HEK293 (cell line): ENCODE measurements at regions not wholly inside any gene's neighbourhood (a gene's known extent, or its start where the extent isn't known, plus 50 kb on each side); places are given as distances from the start of the nearest gene placed in this dataset.

Experiments
- CTCF ChIA-PET: fragments of 350-600 bp; formaldehyde crosslinking; extraction: SDS; loops from one replicate; lab custom pipeline; 2021; ENCODE audit warnings: antibody characterized with exemption; lab: Yijun Ruan, JAX
- POLR2A ChIA-PET: fragments of 300-600 bp; formaldehyde crosslinking; extraction: SDS; loops from one replicate; lab custom pipeline; 2020; ENCODE audit warnings: antibody characterized with exemption, inconsistent platforms; lab: Yijun Ruan, JAX
- H3K27ac ChIP-seq: fragments of 200-500 bp; sonication (Bioruptor generic); 2 replicates; pipeline ENCODE4 v1.5.1; 2014; ENCODE audit warnings: low read depth, low read length, control low read depth, inconsistent platforms; ENCODE audit errors: extremely low read depth
- H3K36me3 ChIP-seq, 2 experiments: fragments of 200-500 bp in 1 of 2; sonication (Bioruptor generic) in 1 of 2; 1 replicate in 1 of 2; 2 replicates in 1 of 2; pipeline ENCODE4 v1.5.1; 2014 to 2017; ENCODE audit warnings: inconsistent platforms in 2 of 2, low read length in 2 of 2; ENCODE audit not compliant: control insufficient read depth in 2 of 2, insufficient read depth in 1 of 2
- H3K4me1 ChIP-seq: fragments of 200-500 bp; sonication (Bioruptor generic); 2 replicates; pipeline ENCODE4 v1.5.1; 2014; ENCODE audit warnings: mild to moderate bottlenecking, low read length, inconsistent platforms; ENCODE audit not compliant: control insufficient read depth, insufficient read depth
- H3K4me3 ChIP-seq: 2 replicates; pipeline ENCODE4 v1.5.1; 2011; ENCODE audit warnings: low read depth, mild to moderate bottlenecking, control low read depth, low read length, moderate library complexity
- H3K9me3 ChIP-seq: fragments of 200-500 bp; sonication (Bioruptor generic); 2 replicates; pipeline ENCODE4 v1.5.1; 2014; ENCODE audit warnings: low read depth, low read length, inconsistent platforms; ENCODE audit not compliant: control insufficient read depth, insufficient read depth
- BCL11A ChIP-seq: fragments of 450-650 bp; formaldehyde crosslinking; IDR thresholded peaks from 2 replicates; pipeline ENCODE4 v1.5.1; 2016; ENCODE audit warnings: low read depth, missing biosample characterization, missing genetic modification characterization
- FEZF1 ChIP-seq: fragments of 450-650 bp; formaldehyde crosslinking; IDR thresholded peaks from 2 replicates; pipeline ENCODE4 v1.5.1; 2016; ENCODE audit warnings: missing biosample characterization, missing genetic modification characterization
- GFI1B ChIP-seq: fragments of 450-650 bp; formaldehyde crosslinking; IDR thresholded peaks from 2 replicates; pipeline ENCODE4 v1.5.1; 2016; ENCODE audit warnings: missing biosample characterization, missing genetic modification characterization
- GLI4 ChIP-seq: fragments of 450-650 bp; formaldehyde crosslinking; IDR thresholded peaks from 2 replicates; pipeline ENCODE4 v1.5.1; 2016; ENCODE audit warnings: missing biosample characterization, missing genetic modification characterization
- HOXC10 ChIP-seq: sonication (generic); formaldehyde crosslinking; IDR thresholded peaks from 2 replicates; pipeline ENCODE4 v1.8.1; 2023; ENCODE audit warnings: mild to moderate bottlenecking, missing genetic modification reagents
- PRDM1 ChIP-seq: fragments of 450-650 bp; formaldehyde crosslinking; IDR thresholded peaks from 2 replicates; pipeline ENCODE4; 2016; ENCODE audit warnings: missing biosample characterization, missing genetic modification characterization
- RBAK ChIP-seq: fragments of 450-650 bp; formaldehyde crosslinking; IDR thresholded peaks from 2 replicates; pipeline ENCODE4 v1.5.1; 2016; ENCODE audit warnings: missing biosample characterization, missing genetic modification characterization
- REPIN1 ChIP-seq: fragments of 450-650 bp; formaldehyde crosslinking; IDR thresholded peaks from 2 replicates; pipeline ENCODE4 v1.5.1; 2017; ENCODE audit warnings: missing biosample characterization, missing genetic modification characterization, low read depth
- SALL2 ChIP-seq: fragments of 450-650 bp; formaldehyde crosslinking; IDR thresholded peaks from 2 replicates; pipeline ENCODE4 v1.5.0; 2017; ENCODE audit warnings: missing biosample characterization, mild to moderate bottlenecking, missing genetic modification characterization, borderline replicate concordance
- SCRT1 ChIP-seq: fragments of 450-650 bp; formaldehyde crosslinking; IDR thresholded peaks from 2 replicates; pipeline ENCODE4 v1.5.1; 2016; ENCODE audit warnings: missing biosample characterization, missing genetic modification characterization, borderline replicate concordance
- ZFP69B ChIP-seq: fragments of 450-650 bp; formaldehyde crosslinking; IDR thresholded peaks from 2 replicates; pipeline ENCODE4 v1.5.1; 2016; ENCODE audit warnings: missing biosample characterization, missing genetic modification characterization
- ZNF169 ChIP-seq: fragments of 450-650 bp; formaldehyde crosslinking; IDR thresholded peaks from 2 replicates; pipeline ENCODE4 v1.5.1; 2016; ENCODE audit warnings: missing biosample characterization, missing genetic modification characterization
- ZNF19 ChIP-seq: fragments of 450-650 bp; formaldehyde crosslinking; IDR thresholded peaks from 2 replicates; pipeline ENCODE4; 2016; ENCODE audit warnings: missing biosample characterization, missing genetic modification characterization, low read depth
- ZNF2 ChIP-seq: fragments of 450-650 bp; formaldehyde crosslinking; IDR thresholded peaks from 2 replicates; pipeline ENCODE4 v1.5.1; 2016; ENCODE audit warnings: missing biosample characterization, missing genetic modification characterization
- ZNF211 ChIP-seq: fragments of 450-650 bp; formaldehyde crosslinking; IDR thresholded peaks from 2 replicates; pipeline ENCODE4 v1.5.1; 2016; ENCODE audit warnings: low read depth, missing biosample characterization, missing genetic modification characterization
- ZNF23 ChIP-seq: fragments of 450-650 bp; formaldehyde crosslinking; IDR thresholded peaks from 2 replicates; pipeline ENCODE4 v1.5.1; 2016; ENCODE audit warnings: missing biosample characterization, missing genetic modification characterization, borderline replicate concordance
- ZNF292 ChIP-seq: fragments of 450-650 bp; formaldehyde crosslinking; IDR thresholded peaks from 2 replicates; pipeline ENCODE4 v1.5.1; 2016; ENCODE audit warnings: low read depth, missing biosample characterization, missing genetic modification characterization, borderline replicate concordance
- ZNF501 ChIP-seq: fragments of 450-650 bp; formaldehyde crosslinking; IDR thresholded peaks from 2 replicates; pipeline ENCODE4 v1.5.1; 2016; ENCODE audit warnings: missing biosample characterization, missing genetic modification characterization
- ZNF514 ChIP-seq: fragments of 450-650 bp; formaldehyde crosslinking; IDR thresholded peaks from 2 replicates; pipeline ENCODE4 v1.5.1; 2016; ENCODE audit warnings: missing biosample characterization, missing genetic modification characterization
- ZNF670 ChIP-seq: fragments of 450-650 bp; formaldehyde crosslinking; IDR thresholded peaks from 2 replicates; pipeline ENCODE4 v1.5.1; 2016; ENCODE audit warnings: missing biosample characterization, missing genetic modification characterization, low read depth
- ZNF785 ChIP-seq: fragments of 450-650 bp; formaldehyde crosslinking; IDR thresholded peaks from 2 replicates; pipeline ENCODE4 v1.5.1; 2016; ENCODE audit warnings: missing biosample characterization, missing genetic modification characterization
- ZNF830 ChIP-seq: fragments of 450-650 bp; IDR thresholded peaks from 2 replicates; pipeline ENCODE4 v1.5.0; 2018; ENCODE audit warnings: missing biosample characterization, missing genetic modification characterization, low read depth, mild to moderate bottlenecking, moderate library complexity
- ZSCAN16 ChIP-seq: fragments of 450-650 bp; formaldehyde crosslinking; IDR thresholded peaks from 2 replicates; pipeline ENCODE4 v1.5.1; 2016; ENCODE audit warnings: missing biosample characterization, missing genetic modification characterization
- ZXDB ChIP-seq: fragments of 450-650 bp; formaldehyde crosslinking; IDR thresholded peaks from 2 replicates; pipeline ENCODE4 v1.5.1; 2016; ENCODE audit warnings: missing biosample characterization, missing genetic modification characterization
- TF ChIP-seq, protein P1 (sequence below): fragments of 450-650 bp; formaldehyde crosslinking; IDR thresholded peaks from 2 replicates; pipeline ENCODE4 v1.5.1; 2016; ENCODE audit warnings: missing biosample characterization, missing genetic modification characterization
- TF ChIP-seq, protein P2 (sequence below): fragments of 450-650 bp; formaldehyde crosslinking; IDR thresholded peaks from 2 replicates; pipeline ENCODE4 v1.5.1; 2017; ENCODE audit warnings: missing biosample characterization, missing genetic modification characterization
- TF ChIP-seq, protein P3 (sequence below): fragments of 450-650 bp; formaldehyde crosslinking; IDR thresholded peaks from 2 replicates; pipeline ENCODE4 v1.5.0; 2017; ENCODE audit warnings: missing biosample characterization, missing genetic modification characterization, borderline replicate concordance
- TF ChIP-seq, protein P4 (sequence below): fragments of 450-650 bp; formaldehyde crosslinking; IDR thresholded peaks from 2 replicates; pipeline ENCODE4 v1.5.1; 2017; ENCODE audit warnings: missing biosample characterization, missing genetic modification characterization
- TF ChIP-seq, protein P5 (sequence below): fragments of 450-650 bp; formaldehyde crosslinking; conservative IDR thresholded peaks from 2 replicates; pipeline ENCODE4 v1.5.1; 2016; ENCODE audit warnings: low read depth, missing biosample characterization, missing genetic modification characterization

DNA sequence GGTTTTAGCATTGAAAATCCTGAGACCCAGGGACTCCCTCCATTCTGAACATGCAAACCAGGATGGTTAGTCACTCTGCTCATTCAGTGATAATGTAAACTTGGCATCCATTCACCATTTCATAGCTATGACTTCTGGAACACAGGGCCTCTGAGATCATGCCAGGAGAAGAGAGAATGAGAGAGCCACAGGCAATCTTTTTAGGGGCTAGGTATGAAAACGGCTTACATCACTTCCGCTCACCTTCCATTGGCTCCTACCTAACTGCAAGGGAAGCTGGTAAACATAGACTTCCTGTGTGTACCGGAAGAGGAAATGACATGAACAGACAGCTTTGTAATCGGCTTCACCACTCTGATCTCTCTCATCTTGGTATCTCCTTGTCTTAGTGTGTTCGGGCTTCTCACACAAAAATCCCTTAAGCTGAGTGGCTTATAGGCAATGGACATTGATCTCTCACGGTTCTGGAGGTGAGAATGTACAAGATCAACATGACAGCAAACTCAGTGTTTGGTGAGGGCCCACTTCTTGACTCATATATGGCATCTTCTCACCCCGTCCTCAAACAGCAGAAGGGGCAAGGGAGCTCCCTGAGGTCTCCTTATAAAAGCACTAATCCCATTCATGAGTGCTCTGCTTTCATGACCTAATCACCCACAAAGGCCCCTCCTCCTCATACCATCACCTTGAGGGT lies 465.9 kb upstream of the TBX3 start:
- POLR2A ChIA-PET, result no interaction called here
- CTCF ChIA-PET, result no interaction called here

DNA sequence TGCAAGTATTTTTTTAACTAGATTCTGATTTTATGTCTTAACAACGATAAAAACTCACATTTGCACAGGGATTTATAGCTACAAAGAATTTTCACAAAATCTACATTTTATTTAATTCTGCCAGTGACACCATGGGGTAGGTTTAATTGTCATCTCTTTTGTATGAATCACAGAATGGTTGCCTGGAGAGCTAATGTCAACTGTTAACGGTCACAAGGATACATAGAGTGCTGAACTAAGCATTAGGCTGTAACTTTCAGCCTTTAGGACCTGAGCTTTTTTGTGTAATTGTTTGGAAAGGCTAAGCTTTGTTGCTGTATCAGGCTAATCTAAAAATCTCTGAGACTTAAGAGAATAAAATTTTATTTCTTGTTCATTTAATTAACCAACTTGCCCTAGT lies 465.3 kb upstream of the TBX3 start:
- POLR2A ChIA-PET, result no interaction called here
- CTCF ChIA-PET, result no interaction called here
- H3K36me3 ChIP-seq, result no peaks in the 10 kb centered on the region
- no peaks in the 10 kb centered on the region for H3K4me1 ChIP-seq
- H3K4me3 ChIP-seq, result no peak overlapping the region
- no peak overlapping the region for H3K27ac ChIP-seq
- TF ChIP-seq, protein P1, sequence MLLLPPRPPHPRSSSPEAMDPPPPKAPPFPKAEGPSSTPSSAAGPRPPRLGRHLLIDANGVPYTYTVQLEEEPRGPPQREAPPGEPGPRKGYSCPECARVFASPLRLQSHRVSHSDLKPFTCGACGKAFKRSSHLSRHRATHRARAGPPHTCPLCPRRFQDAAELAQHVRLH (tag by site-specific recombination), result no peak
- no peak for TF ChIP-seq ZNF785 (tag by site-specific recombination)
- TF ChIP-seq ZXDB (tag by site-specific recombination), result no peak
- no peak for TF ChIP-seq SCRT1 (tag by site-specific recombination)
- TF ChIP-seq, protein P2, sequence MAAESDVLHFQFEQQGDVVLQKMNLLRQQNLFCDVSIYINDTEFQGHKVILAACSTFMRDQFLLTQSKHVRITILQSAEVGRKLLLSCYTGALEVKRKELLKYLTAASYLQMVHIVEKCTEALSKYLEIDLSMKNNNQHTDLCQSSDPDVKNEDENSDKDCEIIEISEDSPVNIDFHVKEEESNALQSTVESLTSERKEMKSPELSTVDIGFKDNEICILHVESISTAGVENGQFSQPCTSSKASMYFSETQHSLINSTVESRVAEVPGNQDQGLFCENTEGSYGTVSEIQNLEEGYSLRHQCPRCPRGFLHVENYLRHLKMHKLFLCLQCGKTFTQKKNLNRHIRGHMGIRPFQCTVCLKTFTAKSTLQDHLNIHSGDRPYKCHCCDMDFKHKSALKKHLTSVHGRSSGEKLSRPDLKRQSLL, result no peak
- no peak for TF ChIP-seq GFI1B
- TF ChIP-seq, protein P3, sequence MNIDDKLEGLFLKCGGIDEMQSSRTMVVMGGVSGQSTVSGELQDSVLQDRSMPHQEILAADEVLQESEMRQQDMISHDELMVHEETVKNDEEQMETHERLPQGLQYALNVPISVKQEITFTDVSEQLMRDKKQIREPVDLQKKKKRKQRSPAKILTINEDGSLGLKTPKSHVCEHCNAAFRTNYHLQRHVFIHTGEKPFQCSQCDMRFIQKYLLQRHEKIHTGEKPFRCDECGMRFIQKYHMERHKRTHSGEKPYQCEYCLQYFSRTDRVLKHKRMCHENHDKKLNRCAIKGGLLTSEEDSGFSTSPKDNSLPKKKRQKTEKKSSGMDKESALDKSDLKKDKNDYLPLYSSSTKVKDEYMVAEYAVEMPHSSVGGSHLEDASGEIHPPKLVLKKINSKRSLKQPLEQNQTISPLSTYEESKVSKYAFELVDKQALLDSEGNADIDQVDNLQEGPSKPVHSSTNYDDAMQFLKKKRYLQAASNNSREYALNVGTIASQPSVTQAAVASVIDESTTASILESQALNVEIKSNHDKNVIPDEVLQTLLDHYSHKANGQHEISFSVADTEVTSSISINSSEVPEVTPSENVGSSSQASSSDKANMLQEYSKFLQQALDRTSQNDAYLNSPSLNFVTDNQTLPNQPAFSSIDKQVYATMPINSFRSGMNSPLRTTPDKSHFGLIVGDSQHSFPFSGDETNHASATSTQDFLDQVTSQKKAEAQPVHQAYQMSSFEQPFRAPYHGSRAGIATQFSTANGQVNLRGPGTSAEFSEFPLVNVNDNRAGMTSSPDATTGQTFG (tag by site-specific recombination), result no peak
- no peak for TF ChIP-seq ZFP69B (tag by site-specific recombination)
- no peak for TF ChIP-seq ZNF670 (tag by site-specific recombination)
- no peak for TF ChIP-seq HOXC10 (CRISPR knock-in tag)
- TF ChIP-seq ZNF169, result no peak
- TF ChIP-seq ZNF23 (tag by site-specific recombination), result no peak
- TF ChIP-seq ZNF211 (tag by site-specific recombination), result no peak
- no peak for TF ChIP-seq ZNF830
- TF ChIP-seq, all 188 proteins: peak for 0
- no peaks in the 10 kb centered on the region for H3K9me3 ChIP-seq

More for the DNA sequence above, 465.9 kb upstream of the TBX3 start:
- Histone ChIP-seq H3K9me3 (no peaks in the 10 kb centered on the region), H3K4me3 (no peak overlapping the region), H3K4me1 (no peaks in the 10 kb centered on the region), H3K36me3 (no peaks in the 10 kb centered on the region), H3K27ac (no peak overlapping the region)
- TF ChIP-seq HOXC10 (CRISPR knock-in tag) (no peak), FEZF1 (tag by site-specific recombination) (no peak), ZNF19 (no peak), ZNF514 (tag by site-specific recombination) (no peak), BCL11A (tag by site-specific recombination) (no peak), ZNF2 (tag by site-specific recombination) (no peak), GLI4 (tag by site-specific recombination) (no peak), PRDM1 (no peak), SALL2 (tag by site-specific recombination) (no peak), REPIN1 (tag by site-specific recombination) (no peak), ZNF501 (no peak), RBAK (tag by site-specific recombination) (no peak), ZSCAN16 (tag by site-specific recombination) (no peak), ZNF292 (tag by site-specific recombination) (no peak)
- TF ChIP-seq, protein P4, sequence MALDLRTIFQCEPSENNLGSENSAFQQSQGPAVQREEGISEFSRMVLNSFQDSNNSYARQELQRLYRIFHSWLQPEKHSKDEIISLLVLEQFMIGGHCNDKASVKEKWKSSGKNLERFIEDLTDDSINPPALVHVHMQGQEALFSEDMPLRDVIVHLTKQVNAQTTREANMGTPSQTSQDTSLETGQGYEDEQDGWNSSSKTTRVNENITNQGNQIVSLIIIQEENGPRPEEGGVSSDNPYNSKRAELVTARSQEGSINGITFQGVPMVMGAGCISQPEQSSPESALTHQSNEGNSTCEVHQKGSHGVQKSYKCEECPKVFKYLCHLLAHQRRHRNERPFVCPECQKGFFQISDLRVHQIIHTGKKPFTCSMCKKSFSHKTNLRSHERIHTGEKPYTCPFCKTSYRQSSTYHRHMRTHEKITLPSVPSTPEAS (tag by site-specific recombination), result no peak
- TF ChIP-seq, protein P5, sequence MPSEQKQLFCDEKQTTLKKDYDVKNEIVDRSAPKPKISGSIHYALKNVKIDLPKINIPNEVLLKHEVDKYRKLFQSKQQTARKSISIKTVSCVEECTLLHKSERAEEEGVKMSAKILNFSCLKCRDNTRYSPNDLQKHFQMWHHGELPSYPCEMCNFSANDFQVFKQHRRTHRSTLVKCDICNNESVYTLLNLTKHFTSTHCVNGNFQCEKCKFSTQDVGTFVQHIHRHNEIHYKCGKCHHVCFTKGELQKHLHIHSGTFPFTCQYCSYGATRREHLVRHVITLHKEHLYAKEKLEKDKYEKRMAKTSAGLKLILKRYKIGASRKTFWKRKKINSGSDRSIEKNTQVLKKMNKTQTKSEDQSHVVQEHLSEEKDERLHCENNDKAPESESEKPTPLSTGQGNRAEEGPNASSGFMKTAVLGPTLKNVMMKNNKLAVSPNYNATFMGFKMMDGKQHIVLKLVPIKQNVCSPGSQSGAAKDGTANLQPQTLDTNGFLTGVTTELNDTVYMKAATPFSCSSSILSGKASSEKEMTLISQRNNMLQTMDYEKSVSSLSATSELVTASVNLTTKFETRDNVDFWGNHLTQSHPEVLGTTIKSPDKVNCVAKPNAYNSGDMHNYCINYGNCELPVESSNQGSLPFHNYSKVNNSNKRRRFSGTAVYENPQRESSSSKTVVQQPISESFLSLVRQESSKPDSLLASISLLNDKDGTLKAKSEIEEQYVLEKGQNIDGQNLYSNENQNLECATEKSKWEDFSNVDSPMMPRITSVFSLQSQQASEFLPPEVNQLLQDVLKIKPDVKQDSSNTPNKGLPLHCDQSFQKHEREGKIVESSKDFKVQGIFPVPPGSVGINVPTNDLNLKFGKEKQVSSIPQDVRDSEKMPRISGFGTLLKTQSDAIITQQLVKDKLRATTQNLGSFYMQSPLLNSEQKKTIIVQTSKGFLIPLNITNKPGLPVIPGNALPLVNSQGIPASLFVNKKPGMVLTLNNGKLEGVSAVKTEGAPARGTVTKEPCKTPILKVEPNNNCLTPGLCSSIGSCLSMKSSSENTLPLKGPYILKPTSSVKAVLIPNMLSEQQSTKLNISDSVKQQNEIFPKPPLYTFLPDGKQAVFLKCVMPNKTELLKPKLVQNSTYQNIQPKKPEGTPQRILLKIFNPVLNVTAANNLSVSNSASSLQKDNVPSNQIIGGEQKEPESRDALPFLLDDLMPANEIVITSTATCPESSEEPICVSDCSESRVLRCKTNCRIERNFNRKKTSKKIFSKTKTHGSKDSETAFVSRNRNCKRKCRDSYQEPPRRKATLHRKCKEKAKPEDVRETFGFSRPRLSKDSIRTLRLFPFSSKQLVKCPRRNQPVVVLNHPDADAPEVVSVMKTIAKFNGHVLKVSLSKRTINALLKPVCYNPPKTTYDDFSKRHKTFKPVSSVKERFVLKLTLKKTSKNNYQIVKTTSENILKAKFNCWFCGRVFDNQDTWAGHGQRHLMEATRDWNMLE (tag by site-specific recombination), result no peak
